Suprapubic skin (tissue), 4 donors: ENCODE measurements at regions not wholly inside any gene's neighbourhood (a gene's known extent, or its start where the extent isn't known, plus 50 kb on each side); places are given as distances from the start of the nearest gene placed in this dataset.

Experiments
- CTCF ChIP-seq, 2 donors: fragments of 200-600 bp in 1 of 2; fragments of 450-650 bp in 1 of 2; sonication (generic) in 1 of 2; IDR thresholded peaks; one replicate each; pipeline ENCODE4 v1.5.1; 2016 to 2019; ENCODE audit warnings: antibody characterized with exemption in 2 of 2, mild to moderate bottlenecking in 1 of 2, moderate library complexity in 1 of 2
- EP300 ChIP-seq: sonication (generic); formaldehyde crosslinking; IDR thresholded peaks from one replicate; pipeline ENCODE4 v1.6.1; 2017; ENCODE audit warnings: antibody characterized with exemption
- POLR2AphosphoS5 ChIP-seq, 3 donors: sonication (generic); formaldehyde crosslinking; IDR thresholded peaks; one replicate each; pipeline ENCODE4 v1.6.1; 2017; ENCODE audit warnings: antibody characterized with exemption in 3 of 3

GRCh38 chr4:36477861-36478260, 196.4 kb downstream of the DTHD1 start:
- no peak for TF ChIP-seq CTCF (IDR thresholded peaks at IDR 0.05)
- TF ChIP-seq EP300: no peak
- no peak for TF ChIP-seq POLR2AphosphoS5 (IDR thresholded peaks at IDR 0.05)
